Breast epithelium (tissue), 3 donors: ENCODE measurements at regions not wholly inside any gene's neighbourhood (a gene's known extent, or its start where the extent isn't known, plus 50 kb on each side); places are given as distances from the start of the nearest gene placed in this dataset.

Experiments used
- POLR2AphosphoS5 ChIP-seq, 3 donors: sonication (generic); formaldehyde crosslinking; IDR thresholded peaks; one replicate each; pipeline ENCODE4 v1.6.1; 2017; ENCODE audit warnings: antibody characterized with exemption in 3 of 3
- TF ChIP-seq, protein P1 (sequence below), 3 donors: fragments of 450-650 bp; IDR thresholded peaks; one replicate each; pipeline ENCODE4 v1.5.1; 2016 to 2017; ENCODE audit warnings: antibody characterized with exemption in 3 of 3, mild to moderate bottlenecking in 3 of 3, moderate library complexity in 3 of 3

DNA sequence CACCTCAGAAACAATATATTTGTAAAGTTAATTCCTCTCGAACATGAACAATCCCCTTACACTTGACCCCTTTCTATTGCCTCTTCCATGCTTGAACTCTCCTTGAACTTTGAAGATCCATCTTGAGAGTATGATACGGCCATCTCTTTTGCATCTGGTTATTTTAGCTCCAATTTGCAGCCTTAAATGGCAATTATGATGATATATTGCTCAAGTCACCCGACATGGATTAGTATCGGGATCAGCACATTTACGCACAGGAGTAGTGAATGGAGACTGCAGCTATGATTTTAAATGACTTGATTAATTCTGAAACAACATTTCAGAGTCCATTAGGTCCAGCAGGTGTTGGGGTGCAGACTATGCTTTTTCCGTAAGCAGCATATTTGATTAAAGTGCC is 143.8 kb upstream of the PAQR3 start:
- TF ChIP-seq, protein P1, sequence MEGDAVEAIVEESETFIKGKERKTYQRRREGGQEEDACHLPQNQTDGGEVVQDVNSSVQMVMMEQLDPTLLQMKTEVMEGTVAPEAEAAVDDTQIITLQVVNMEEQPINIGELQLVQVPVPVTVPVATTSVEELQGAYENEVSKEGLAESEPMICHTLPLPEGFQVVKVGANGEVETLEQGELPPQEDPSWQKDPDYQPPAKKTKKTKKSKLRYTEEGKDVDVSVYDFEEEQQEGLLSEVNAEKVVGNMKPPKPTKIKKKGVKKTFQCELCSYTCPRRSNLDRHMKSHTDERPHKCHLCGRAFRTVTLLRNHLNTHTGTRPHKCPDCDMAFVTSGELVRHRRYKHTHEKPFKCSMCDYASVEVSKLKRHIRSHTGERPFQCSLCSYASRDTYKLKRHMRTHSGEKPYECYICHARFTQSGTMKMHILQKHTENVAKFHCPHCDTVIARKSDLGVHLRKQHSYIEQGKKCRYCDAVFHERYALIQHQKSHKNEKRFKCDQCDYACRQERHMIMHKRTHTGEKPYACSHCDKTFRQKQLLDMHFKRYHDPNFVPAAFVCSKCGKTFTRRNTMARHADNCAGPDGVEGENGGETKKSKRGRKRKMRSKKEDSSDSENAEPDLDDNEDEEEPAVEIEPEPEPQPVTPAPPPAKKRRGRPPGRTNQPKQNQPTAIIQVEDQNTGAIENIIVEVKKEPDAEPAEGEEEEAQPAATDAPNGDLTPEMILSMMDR (IDR thresholded peaks at IDR 0.05), result no peak
- TF ChIP-seq POLR2AphosphoS5 (IDR thresholded peaks at IDR 0.05), result no peak
